ENCODE measurements at regions not wholly inside any gene's neighbourhood (a gene's known extent, or its start where the extent isn't known, plus 50 kb on each side); places are given as distances from the start of the nearest gene placed in this dataset.

DNA sequence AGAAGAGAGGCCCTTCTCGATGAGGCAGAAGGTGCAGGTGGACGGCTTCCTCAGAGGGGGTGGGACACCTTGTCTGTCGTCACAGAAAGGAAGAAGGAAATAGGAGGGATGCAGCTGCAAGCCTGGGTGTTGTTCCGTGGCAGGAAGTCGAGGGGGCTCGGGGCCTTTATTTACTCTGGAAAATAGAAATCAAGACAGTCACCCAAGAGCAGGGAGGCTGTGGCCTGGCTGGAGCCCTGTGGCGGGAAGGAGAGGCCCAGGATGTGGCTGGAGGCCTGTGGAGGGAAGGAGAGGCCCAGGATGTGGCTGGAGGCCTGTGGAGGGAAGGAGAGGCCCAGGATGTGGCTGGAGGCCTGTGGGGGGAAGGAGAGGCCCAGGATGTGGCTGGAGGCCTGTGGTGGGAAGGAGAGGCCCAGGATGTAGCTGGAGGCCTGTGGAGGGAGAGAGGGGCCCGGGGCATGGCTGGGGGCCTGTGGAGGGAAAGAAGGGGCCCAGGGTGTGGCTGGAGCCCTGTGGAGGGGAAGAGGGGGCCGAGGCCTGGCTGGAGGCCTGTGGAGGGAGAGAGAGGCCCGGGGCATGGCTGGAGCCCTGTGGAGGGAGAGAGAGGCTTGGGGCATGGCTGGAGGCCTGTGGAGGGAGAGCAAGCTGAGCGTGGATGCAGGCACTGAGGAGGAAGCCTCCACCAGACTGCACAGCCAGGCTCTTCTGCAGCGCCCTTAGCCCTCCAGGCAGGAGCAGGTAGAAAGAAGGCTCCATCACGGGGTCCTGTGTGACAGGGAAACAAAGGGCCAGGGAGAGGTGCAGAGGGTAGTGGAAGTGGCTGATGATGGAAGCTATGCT is 97.3 kb upstream of the SFMBT2 start:
- CTCF ChIA-PET: interaction anchor here (0.9 to 2.4 kb wide), 5 partner anchors 12 to 84 kb away, joined by 3 to 8 read pairs (median 5); no protein-coding TSS in a partner anchor
- H3K27ac Mint-ChIP-seq: peak overlapping the region; percentile 95
- peaks cover 77% of the 10 kb centered on the region for H3K4me1 Mint-ChIP-seq (ENCODE audit: low read depth)
- peak; percentile 73 for ATAC-seq
- peak; percentile 84 for DNase-seq
- H3K36me3 Mint-ChIP-seq (ENCODE audit: low read depth): peaks cover 66% of the 10 kb centered on the region
- H3K27me3 Mint-ChIP-seq (ENCODE audit: low read depth): no peaks in the 10 kb centered on the region
- H3K9me3 Mint-ChIP-seq (ENCODE audit: insufficient read depth): peaks cover 60% of the 10 kb centered on the region
- POLR2A ChIA-PET: interaction anchor here (0.6 to 2.0 kb wide), 6 partner anchors 13 to 527 kb away, joined by 3 to 12 read pairs (median 3); no protein-coding TSS in a partner anchor
- peak overlapping the region; percentile 44 for H3K4me3 Mint-ChIP-seq

DNA sequence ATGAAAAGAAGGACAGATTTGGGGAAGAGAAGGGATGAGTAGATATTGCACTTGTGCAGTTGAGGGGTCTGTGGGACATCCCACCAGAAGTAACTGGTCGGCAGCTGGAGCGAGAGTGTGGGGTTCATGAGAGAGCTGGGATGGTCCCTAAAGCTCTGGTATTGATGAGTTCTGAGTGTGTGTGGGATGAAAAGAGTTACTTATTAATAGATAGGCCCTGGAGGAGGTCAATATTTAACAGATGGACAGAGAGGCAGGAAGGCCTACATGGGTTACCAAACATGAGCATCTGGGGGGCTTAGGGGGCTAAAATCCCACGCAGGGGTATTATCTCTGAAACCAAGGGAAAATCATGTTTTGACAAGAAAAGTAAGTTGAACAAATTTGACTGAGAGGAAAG is 95.7 kb upstream of the SFMBT2 start:
- Mint-ChIP-seq H3K4me3 (no peak overlapping the region), H3K4me1 (ENCODE audit: low read depth) (peaks cover 77% of the 10 kb centered on the region), H3K27me3 (ENCODE audit: low read depth) (no peaks in the 10 kb centered on the region), H3K27ac (peak overlapping the region; percentile 95), H3K9me3 (ENCODE audit: insufficient read depth) (peaks cover 55% of the 10 kb centered on the region), H3K36me3 (ENCODE audit: low read depth) (peaks cover 68% of the 10 kb centered on the region)
- CTCF ChIA-PET: no interaction called here
- DNase-seq (no peak), ATAC-seq (no peak)
- POLR2A ChIA-PET: no interaction called here

DNA sequence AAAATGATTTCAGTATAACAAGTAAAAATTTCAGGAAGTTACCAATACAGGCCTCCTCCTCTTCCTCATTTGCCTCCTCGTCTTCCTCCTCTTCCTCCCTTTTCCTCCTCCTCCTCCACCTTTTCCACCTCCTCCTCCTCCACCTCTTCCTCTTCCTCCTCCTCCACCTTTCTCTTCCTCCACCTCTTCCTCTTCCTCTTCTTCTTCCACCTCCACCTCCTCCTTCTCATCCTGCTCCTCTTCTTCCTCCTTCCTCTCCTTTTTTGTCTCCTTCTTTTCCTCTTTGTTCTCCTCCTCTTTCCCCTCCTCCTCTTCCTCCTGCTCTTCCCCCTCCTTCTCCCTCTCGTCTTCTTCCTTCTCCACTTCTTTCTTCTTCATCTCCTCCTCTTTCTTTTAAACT is 94.4 kb upstream of the SFMBT2 start:
- ChIA-PET POLR2A (interaction anchor here (0.6 kb wide), 1 partner anchor 70 kb away, joined by 3 read pairs; no protein-coding TSS in a partner anchor), CTCF (no interaction called here)
- peak overlapping the region; percentile 95 for H3K27ac Mint-ChIP-seq

DNA sequence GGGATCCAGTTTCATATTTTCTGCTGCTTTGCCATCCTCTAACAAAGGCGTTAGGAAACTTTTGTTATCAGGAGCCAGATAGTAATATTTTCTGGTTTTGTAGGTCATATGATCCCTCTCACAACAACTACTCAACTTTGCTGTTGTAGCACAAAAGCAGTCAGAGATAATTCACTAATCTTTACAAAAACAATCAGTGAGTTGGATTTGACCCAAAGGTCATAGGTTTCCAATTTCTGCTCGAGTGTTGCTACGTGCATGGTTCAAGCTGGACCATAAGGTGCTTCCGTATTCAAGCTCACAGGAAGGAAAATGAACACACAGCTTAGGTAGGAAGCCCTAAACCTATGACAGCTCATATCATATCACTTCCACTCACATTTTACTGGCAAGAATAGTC is 92.4 kb upstream of the SFMBT2 start:
- ATAC-seq: no peak
- no peak for DNase-seq
- no peaks in the 10 kb centered on the region for H3K27me3 Mint-ChIP-seq (ENCODE audit: low read depth)

More for the DNA sequence above, 94.4 kb upstream of the SFMBT2 start:
- H3K4me1 Mint-ChIP-seq (ENCODE audit: low read depth): peaks cover 73% of the 10 kb centered on the region
- DNase-seq (no peak), ATAC-seq (no peak)
- H3K9me3 Mint-ChIP-seq (ENCODE audit: insufficient read depth): peaks cover 41% of the 10 kb centered on the region
- peaks cover 56% of the 10 kb centered on the region for H3K36me3 Mint-ChIP-seq (ENCODE audit: low read depth)
- H3K4me3 Mint-ChIP-seq: no peak overlapping the region
- H3K27me3 Mint-ChIP-seq (ENCODE audit: low read depth): no peaks in the 10 kb centered on the region

DNA sequence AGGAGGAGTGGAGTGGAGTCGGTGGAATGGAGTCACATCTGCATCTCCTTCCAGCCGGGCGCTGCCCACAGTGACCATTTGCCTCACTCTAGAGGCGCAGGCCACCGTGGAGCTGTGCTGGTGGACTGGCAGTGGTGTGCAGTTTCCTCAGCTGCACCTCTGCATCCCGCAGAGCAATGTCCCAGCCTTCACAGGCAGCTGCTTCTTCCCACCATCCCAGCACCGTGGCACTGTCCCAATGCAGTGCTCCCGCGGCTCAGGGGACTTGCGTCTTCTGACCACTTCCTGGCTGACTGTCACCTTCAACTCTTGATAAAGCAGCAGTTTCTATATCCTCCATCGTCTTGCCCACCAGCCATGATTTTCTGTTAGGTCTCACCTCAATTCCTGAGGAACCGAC is 90.3 kb upstream of the SFMBT2 start:
- peak overlapping the region; percentile 75 for H3K27ac Mint-ChIP-seq
- H3K36me3 Mint-ChIP-seq (ENCODE audit: low read depth): peaks cover 22% of the 10 kb centered on the region
- POLR2A ChIA-PET: interaction anchor here (1.1 to 1.8 kb wide), 3 partner anchors 16 to 21 kb away, joined by 3 to 6 read pairs (median 4); no protein-coding TSS in a partner anchor
- DNase-seq: peak; percentile 59
- peak overlapping the region; percentile 8 for H3K4me3 Mint-ChIP-seq
- H3K9me3 Mint-ChIP-seq (ENCODE audit: insufficient read depth): peaks cover 10% of the 10 kb centered on the region
- CTCF ChIA-PET: interaction anchor here (1.0 to 2.5 kb wide), 4 partner anchors 9 to 581 kb away, joined by 3 to 6 read pairs (median 4); partner anchors contain the start of gene SFMBT2
- H3K4me1 Mint-ChIP-seq (ENCODE audit: low read depth): peaks cover 54% of the 10 kb centered on the region
- H3K27me3 Mint-ChIP-seq (ENCODE audit: low read depth): no peaks in the 10 kb centered on the region
- peak; percentile 78 for ATAC-seq

More for the DNA sequence above, 92.4 kb upstream of the SFMBT2 start:
- H3K9me3 Mint-ChIP-seq (ENCODE audit: insufficient read depth): peaks cover 22% of the 10 kb centered on the region
- no peak overlapping the region for H3K4me3 Mint-ChIP-seq
- peaks cover 39% of the 10 kb centered on the region for H3K36me3 Mint-ChIP-seq (ENCODE audit: low read depth)
- H3K4me1 Mint-ChIP-seq (ENCODE audit: low read depth): peaks cover 60% of the 10 kb centered on the region
- CTCF ChIA-PET: interaction anchor here (1.8 to 2.5 kb wide), 2 partner anchors 10 to 92 kb away, joined by 6 to 7 read pairs; partner anchors contain the start of gene SFMBT2
- no peak overlapping the region for H3K27ac Mint-ChIP-seq
- POLR2A ChIA-PET: no interaction called here

DNA sequence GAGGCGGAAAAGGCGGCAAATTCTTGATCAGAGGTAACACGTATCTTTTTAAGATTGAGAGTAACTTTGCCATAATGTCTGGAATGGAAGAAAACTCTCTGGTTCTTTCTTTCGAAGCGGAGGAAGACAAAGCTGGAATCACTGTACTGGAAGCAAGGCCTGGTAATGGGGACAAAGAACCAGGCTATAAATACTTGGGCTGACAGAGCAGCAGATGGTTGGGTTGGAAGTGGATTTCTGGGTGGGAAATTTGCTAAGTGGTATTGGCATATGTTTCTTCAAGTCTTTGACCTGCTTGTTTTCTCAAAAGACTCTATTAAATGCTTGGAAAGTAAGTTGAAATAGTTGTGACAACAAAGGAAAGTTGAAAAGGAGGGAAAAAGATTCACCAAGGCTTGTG is 87.3 kb upstream of the SFMBT2 start:
- POLR2A ChIA-PET: no interaction called here
- H3K27ac Mint-ChIP-seq: peak overlapping the region; percentile 28
- ATAC-seq (no peak), DNase-seq (no peak)
- CTCF ChIA-PET: interaction anchor here (1.1 to 1.7 kb wide), 3 partner anchors 9 to 74 kb away, joined by 3 to 4 read pairs (median 4); no protein-coding TSS in a partner anchor
- H3K36me3 Mint-ChIP-seq (ENCODE audit: low read depth): peaks cover 15% of the 10 kb centered on the region
- no peak overlapping the region for H3K4me3 Mint-ChIP-seq
- no peaks in the 10 kb centered on the region for H3K9me3 Mint-ChIP-seq (ENCODE audit: insufficient read depth)
- H3K4me1 Mint-ChIP-seq (ENCODE audit: low read depth): peaks cover 68% of the 10 kb centered on the region
- H3K27me3 Mint-ChIP-seq (ENCODE audit: low read depth): no peaks in the 10 kb centered on the region

DNA sequence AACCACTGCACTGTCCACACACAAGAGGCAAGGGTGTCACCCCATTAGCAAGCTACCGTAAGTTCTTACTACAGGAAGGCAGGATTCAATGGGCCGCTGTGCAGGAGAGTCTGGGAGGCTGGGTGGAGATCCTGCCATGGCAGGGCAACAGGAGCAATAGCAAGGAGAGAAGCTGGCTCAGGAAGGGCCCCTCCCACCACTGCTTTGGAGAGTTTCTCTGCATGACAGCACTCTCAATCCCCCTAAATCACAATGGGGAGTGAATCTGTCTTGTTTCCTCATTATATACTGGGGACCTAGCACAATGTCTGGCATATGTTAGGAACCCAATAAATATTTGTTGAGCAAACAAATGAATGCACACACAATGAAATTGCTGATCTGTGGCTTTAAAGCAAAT is 83.2 kb upstream of the SFMBT2 start:
- no peaks in the 10 kb centered on the region for H3K27me3 Mint-ChIP-seq (ENCODE audit: low read depth)
- no peak overlapping the region for H3K4me3 Mint-ChIP-seq
- no peaks in the 10 kb centered on the region for H3K9me3 Mint-ChIP-seq (ENCODE audit: insufficient read depth)
- no peak overlapping the region for H3K27ac Mint-ChIP-seq
- H3K36me3 Mint-ChIP-seq (ENCODE audit: low read depth): peaks cover 30% of the 10 kb centered on the region
- H3K4me1 Mint-ChIP-seq (ENCODE audit: low read depth): peaks cover 84% of the 10 kb centered on the region
- no peak for ATAC-seq
- DNase-seq: no peak
- CTCF ChIA-PET: interaction anchor here (0.9 to 4.0 kb wide), 6 partner anchors 8 to 574 kb away, joined by 3 to 21 read pairs (median 3); no protein-coding TSS in a partner anchor
- POLR2A ChIA-PET: interaction anchor here (0.6 to 2.5 kb wide), 2 partner anchors 9 to 249 kb away, joined by 3 to 13 read pairs; no protein-coding TSS in a partner anchor

DNA sequence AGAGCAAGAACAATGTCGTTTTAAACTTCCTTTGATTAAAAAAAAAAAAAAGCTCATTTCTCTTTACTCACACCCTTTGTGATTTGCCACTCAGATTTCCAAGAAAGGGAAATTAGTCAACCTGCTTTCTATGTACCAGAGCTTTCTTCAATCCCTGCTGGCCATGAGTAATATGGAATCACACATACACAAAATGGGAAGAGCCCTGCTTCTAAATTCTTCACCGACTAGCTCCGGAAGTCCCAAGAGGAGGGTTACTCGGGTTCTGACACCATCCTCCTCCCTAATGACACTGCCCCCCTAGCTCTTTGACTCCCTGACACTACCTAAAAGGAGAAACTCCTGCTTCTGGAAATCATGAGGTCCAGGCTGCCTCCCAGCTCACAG is 81.8 kb upstream of the SFMBT2 start:
- H3K4me1 Mint-ChIP-seq (ENCODE audit: low read depth): peaks cover 86% of the 10 kb centered on the region
- H3K27ac Mint-ChIP-seq: peak overlapping the region; percentile 84
- CTCF ChIA-PET: interaction anchor here (0.6 to 4.0 kb wide), 11 partner anchors 8 to 573 kb away, joined by 3 to 21 read pairs (median 5); no protein-coding TSS in a partner anchor

DNA sequence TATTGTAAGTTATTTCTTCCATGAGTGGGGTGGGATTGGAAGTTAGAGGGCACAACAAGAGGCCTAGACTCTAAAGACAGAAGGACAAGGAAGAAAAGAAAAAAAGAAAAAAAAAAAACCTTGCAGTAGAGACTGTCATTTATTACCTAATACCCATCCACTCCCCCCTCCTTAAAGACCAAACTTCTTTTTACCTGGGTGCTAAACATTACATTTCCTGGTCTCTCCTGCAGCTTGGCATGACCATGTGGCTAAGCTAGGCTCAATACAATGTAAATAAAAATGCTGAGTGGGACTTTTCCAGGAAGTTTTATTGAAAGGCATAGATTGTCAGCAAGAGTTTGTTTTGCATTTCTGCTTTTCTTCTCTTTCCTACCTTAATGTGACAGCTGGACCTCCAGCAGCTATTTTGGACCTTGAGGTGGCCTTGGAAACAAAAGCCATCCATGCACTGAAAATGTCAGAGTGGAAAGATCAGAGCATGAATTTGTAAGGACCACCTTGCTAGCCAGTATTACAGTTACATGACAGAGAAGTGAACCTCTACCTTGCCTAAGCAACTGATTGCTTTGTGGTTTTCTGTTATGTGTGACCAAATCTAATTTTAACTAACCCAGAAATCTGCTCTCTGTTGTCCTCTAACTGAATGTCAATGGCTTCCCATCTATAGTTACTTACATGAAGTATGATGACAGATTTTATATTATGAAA is 81.3 kb upstream of the SFMBT2 start:
- ChIA-PET CTCF (interaction anchor here (0.7 to 4.0 kb wide), 10 partner anchors 7 to 572 kb away, joined by 3 to 21 read pairs (median 6); no protein-coding TSS in a partner anchor), POLR2A (interaction anchor here (0.6 to 2.5 kb wide), 4 partner anchors 8 to 360 kb away, joined by 3 to 13 read pairs (median 3); no protein-coding TSS in a partner anchor)
- Mint-ChIP-seq H3K27ac (peak overlapping the region; percentile 84), H3K36me3 (ENCODE audit: low read depth) (peaks cover 39% of the 10 kb centered on the region), H3K4me3 (peak overlapping the region; percentile 33), H3K4me1 (ENCODE audit: low read depth) (peaks cover 86% of the 10 kb centered on the region), H3K27me3 (ENCODE audit: low read depth) (no peaks in the 10 kb centered on the region), H3K9me3 (ENCODE audit: insufficient read depth) (peaks cover 3% of the 10 kb centered on the region)
- ATAC-seq: peak; percentile 63
- no peak for DNase-seq

More for the DNA sequence above, 81.8 kb upstream of the SFMBT2 start:
- POLR2A ChIA-PET: interaction anchor here (0.6 to 2.5 kb wide), 5 partner anchors 8 to 361 kb away, joined by 3 to 13 read pairs (median 3); no protein-coding TSS in a partner anchor
- DNase-seq: no peak
- ATAC-seq: no peak
- Mint-ChIP-seq H3K9me3 (ENCODE audit: insufficient read depth) (peaks cover 3% of the 10 kb centered on the region), H3K36me3 (ENCODE audit: low read depth) (peaks cover 34% of the 10 kb centered on the region), H3K27me3 (ENCODE audit: low read depth) (no peaks in the 10 kb centered on the region), H3K4me3 (peak overlapping the region; percentile 33)

DNA sequence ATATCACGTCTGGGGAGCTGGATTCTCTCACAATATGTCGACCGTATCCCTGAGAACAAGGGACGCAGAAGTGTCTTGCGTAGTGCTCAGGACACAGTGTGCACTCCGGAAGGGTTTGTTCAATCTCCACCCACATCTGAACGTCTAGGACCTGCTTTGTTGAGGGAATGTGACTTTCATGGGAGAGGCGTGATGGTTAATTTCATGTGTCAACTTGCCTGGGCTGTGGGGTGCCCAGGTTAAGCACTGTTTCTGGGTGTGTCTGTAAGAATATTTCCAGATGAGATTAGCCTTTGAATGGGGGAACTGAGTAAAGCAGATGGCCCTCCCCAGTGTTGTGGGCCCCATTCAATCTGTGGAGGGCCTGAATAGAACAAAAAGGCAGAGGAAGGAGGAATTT is 80.4 kb upstream of the SFMBT2 start:
- DNase-seq: no peak
- Mint-ChIP-seq H3K4me1 (ENCODE audit: low read depth) (peaks cover 91% of the 10 kb centered on the region), H3K9me3 (ENCODE audit: insufficient read depth) (peaks cover 7% of the 10 kb centered on the region), H3K36me3 (ENCODE audit: low read depth) (peaks cover 41% of the 10 kb centered on the region), H3K27ac (peak overlapping the region; percentile 84), H3K4me3 (no peak overlapping the region), H3K27me3 (ENCODE audit: low read depth) (no peaks in the 10 kb centered on the region)
- CTCF ChIA-PET: interaction anchor here (2.7 to 4.0 kb wide), 2 partner anchors 34 to 196 kb away, joined by 7 to 21 read pairs; no protein-coding TSS in a partner anchor
- POLR2A ChIA-PET: no interaction called here
- ATAC-seq: no peak

DNA sequence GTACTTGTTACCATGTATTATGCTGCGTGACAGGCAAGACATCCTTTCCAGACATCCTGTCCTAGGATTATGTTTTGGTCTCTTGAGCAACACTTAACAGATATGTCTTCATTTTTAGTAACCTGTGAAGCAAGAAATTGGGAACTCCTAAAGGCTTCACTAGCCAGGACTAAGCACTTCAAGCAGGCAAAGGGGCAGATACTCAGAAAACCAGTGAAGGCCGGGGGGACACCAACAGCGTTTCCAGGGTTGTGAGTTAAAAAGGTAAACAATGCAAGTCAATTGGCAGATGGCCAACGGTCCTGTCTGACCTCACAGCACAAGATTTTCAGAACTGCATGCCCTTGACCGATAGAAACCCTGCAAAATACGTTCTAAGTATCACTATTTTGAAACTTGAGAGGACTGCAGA is 77.6 kb upstream of the SFMBT2 start:
- peaks cover 12% of the 10 kb centered on the region for H3K9me3 Mint-ChIP-seq (ENCODE audit: insufficient read depth)
- ChIA-PET CTCF (interaction anchor here (1.0 kb wide), 1 partner anchor 10 kb away, joined by 4 read pairs; no protein-coding TSS in a partner anchor), POLR2A (no interaction called here)
- no peak for DNase-seq
- peaks cover 54% of the 10 kb centered on the region for H3K36me3 Mint-ChIP-seq (ENCODE audit: low read depth)
- H3K4me1 Mint-ChIP-seq (ENCODE audit: low read depth): peaks cover 92% of the 10 kb centered on the region
- no peak for ATAC-seq
- no peak overlapping the region for H3K27ac Mint-ChIP-seq
- no peaks in the 10 kb centered on the region for H3K27me3 Mint-ChIP-seq (ENCODE audit: low read depth)
- H3K4me3 Mint-ChIP-seq: no peak overlapping the region
